Non-pigmented ciliary epithelial cell (primary cell): ENCODE measurements at regions not wholly inside any gene's neighbourhood (a gene's known extent, or its start where the extent isn't known, plus 50 kb on each side); places are given as distances from the start of the nearest gene placed in this dataset.
"Not testable (repeated sequence)": the region's sequence is repeated elsewhere in the genome, so short reads cannot be mapped to it uniquely, and the experiment has no call there.

Experiments
- DNase-seq: peaks from one replicate; pipeline ENCODE4 v3.0.0-alpha.2; 2010; ENCODE audit warnings: low read depth

DNA sequence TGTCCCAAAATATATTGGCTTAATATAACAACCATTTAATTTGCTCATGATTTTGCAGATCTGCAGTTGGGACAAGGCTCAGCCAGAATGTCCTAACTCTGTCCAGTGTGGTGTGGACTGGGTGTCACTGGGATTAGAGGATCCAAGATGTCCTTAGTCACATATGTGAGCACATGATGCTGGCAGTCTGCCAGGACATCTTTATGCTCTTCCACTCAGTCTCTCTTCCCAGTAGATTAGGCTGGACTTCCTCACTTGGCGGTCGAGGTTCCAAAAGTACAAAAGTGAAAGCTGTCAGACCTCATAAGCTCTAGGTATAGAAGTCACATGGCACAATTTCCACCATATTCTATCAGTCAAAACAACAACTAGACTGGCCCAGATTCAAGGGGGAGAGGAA lies 167.9 kb upstream of the NTF3 start:
- no peak for DNase-seq

GRCh38 chr12:5267603-5268423 lies 164.1 kb upstream of the NTF3 start:
- DNase-seq: no peak

GRCh38 chr12:5268424-5269210 lies 163.3 kb upstream of the NTF3 start:
- DNase-seq: no peak

DNA sequence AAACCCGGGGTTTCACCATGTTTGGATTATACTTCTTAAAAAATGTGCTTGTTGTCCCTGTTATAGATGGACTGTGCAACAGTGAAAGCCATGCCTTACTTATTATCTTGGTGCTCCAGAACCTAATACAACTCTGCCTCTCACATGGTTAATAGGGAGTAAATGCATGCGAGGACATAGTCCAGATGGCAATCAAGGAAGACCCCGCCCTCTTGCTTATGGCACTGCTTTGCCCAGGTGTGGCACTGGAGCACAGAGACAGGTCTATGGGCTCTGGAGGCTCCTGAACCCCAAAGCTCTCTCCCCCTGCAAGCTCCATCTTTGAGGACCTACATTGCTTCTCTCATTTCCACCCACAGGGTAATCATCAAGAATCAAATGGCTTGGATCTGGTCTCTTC lies 162.1 kb upstream of the NTF3 start:
- DNase-seq: no peak

DNA sequence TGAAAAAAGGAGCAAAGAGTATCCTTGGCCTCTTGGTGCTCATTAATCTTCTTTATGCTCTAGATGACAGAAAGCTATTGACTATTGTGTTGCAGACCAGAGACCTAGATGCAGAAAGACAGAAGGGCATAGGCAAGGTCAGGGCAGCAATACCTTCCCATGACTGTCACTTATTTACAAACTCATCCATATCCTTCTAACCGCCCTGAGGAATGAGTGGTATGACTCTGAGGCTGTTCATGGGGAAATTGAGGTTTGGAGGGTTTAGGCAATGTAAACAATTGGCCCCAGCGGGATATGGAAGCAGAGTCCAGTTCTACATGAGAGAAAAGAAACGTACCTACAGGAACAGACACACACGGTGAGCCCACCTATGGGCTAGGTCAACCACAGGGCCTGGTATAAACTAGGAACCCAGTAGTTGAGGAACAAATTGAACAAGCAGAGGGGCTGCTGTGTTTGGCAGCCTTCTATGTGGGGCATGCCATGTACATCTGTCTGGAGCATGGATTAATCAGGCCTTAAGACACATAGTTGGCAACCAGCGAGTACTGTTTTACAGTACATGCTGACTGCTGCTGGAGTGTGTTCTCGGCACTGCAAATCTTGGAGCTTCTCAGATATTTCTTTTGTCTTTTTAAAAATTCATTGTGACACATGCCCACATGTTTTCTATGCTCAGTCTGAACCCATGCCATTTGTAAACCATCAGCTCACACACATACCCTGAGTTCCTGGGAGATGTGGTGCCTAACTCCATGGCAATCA lies 159.7 kb upstream of the NTF3 start:
- no peak for DNase-seq

- DNase-seq: no peak
Measured at GRCh38 chr12:5273709-5274108, 158.2 kb upstream of the NTF3 start.

GRCh38 chr12:5276327-5276880 lies 155.5 kb upstream of the NTF3 start:
- DNase-seq: no peak

- DNase-seq: no peak
Measured at GRCh38 chr12:5280086-5280485, 151.8 kb upstream of the NTF3 start.

DNA sequence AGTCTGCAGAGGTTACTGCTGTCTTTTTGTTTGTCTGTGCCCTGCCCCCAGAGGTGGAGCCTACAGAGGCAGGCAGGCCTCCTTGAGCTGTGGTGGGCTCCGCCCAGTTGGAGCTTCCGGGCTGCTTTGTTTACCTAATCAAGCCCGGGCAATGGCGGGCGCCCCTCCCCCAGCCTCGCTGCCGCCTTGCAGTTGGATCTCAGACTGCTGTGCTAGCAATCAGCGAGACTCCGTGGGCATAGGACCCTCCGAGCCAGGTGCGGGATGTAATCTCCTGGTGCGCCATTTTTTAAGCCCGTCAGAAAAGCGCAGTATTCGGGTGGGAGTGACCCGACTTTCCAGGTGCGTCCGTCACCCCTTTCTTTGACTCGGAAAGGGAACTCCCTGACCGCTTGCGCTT lies 141.5 kb upstream of the NTF3 start:
- not testable (repeated sequence) for DNase-seq

DNA sequence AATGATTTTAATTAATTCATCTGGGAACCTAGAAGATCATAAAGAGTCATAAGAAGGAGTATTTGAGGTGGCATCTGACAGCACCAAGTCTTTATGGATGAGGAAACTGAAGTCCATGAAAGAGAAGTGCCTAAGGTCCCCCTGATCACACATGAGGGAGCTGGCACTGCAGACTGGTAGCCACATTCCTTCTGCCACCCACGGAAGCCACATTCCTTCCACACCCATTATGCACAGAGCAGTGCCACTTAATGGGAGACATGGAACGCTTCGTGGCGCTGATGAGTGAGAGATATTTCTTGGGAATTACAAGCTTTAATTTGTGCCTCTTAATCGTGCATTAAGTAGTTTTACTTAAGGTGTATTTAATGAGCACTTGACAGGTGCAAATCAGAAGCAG lies 139.3 kb upstream of the NTF3 start:
- no peak for DNase-seq

GRCh38 chr12:5293773-5294172 lies 138.1 kb upstream of the NTF3 start:
- no peak for DNase-seq

- DNase-seq: no peak
Measured at GRCh38 chr12:5294274-5295070, 137.4 kb upstream of the NTF3 start.

DNA sequence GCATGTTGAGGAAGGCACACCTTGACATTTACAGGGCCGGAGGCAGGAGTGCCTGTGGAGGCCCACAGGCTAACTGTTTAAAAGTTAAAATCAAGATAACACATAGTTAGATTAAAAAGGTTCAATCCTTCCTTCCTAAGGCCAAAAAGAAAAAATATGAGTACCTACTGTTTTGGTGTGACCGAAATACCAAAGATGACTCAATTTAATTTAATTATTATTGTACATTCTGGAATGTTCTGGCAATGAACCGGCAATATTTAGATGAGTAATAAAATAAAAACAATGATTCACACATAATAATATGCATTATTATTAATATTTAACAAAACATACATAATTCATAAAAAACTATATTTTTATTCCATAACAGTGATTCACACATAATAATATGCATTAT lies 136.8 kb upstream of the NTF3 start:
- no peak for DNase-seq

GRCh38 chr12:5295996-5296395 lies 135.9 kb upstream of the NTF3 start:
- DNase-seq: no peak

DNA sequence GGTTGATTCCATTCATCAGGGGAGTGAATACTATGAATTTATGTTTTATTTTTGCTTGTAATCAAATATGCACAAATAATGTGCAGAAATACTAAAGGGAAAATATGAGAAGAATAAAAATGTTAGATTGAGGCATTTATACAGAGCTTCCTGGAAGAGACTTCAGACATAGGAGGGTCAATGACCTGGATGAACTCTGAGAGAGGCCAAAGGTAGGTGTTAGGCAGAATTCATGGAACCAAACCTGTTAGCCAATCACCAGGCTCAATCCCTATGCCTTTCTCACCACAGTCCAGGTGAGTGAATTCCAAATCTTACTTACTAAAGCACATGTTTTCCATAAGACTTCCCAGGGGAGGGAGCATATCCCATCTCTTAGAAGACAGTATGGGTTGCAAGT lies 130.4 kb upstream of the NTF3 start:
- no peak for DNase-seq

- DNase-seq: no peak
Measured at GRCh38 chr12:5305425-5305824, 126.5 kb upstream of the NTF3 start.

- no peak for DNase-seq
Measured at GRCh38 chr12:5305886-5306545, 125.9 kb upstream of the NTF3 start.

DNA sequence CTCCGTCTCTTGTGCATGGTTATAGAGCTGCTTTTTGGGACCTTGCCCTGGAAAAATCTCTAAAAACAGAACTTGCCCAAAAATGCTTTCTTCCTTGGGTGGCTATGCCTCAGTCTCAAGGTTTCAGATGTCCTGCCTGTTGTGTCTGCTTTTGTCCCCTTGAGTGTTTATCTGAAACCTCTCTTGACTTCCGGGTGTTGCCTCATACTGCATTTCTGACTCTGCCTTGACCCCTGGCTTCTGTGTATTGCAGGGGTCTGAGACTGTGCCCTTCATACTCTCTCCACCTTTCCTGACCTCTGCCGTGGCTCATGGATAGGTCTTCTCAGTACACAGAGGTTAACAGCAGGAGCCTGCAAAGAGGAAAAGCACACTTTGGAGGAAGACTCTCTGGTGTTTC lies 124.8 kb upstream of the NTF3 start:
- DNase-seq: no peak

GRCh38 chr12:5308216-5308615 lies 123.7 kb upstream of the NTF3 start:
- no peak for DNase-seq

- no peak for DNase-seq
Measured at GRCh38 chr12:5308996-5309395, 122.9 kb upstream of the NTF3 start.

- DNase-seq: no peak
Measured at GRCh38 chr12:5309654-5310053, 122.3 kb upstream of the NTF3 start.
